GM23338 (cell line): ENCODE measurements at regions not wholly inside any gene's neighbourhood (a gene's known extent, or its start where the extent isn't known, plus 50 kb on each side); places are given as distances from the start of the nearest gene placed in this dataset.
A peak's percentile ranks its signal among the peaks of the same experiment; 100 is the strongest.

ENCODE experiments used
- ATAC-seq: fragments of 200-7000 bp; cut with Tn5 transposase; 3 replicates; pipeline ENCODE4 v1.9.1; 2020
- DNase-seq: peaks from one replicate; pipeline ENCODE4 v3.0.0-alpha.2; 2015; ENCODE audit warnings: low spot score
- H2AFZ ChIP-seq: fragments of 200-600 bp; sonication (generic); 2 replicates; pipeline ENCODE4 v1.8.0; 2016; ENCODE audit warnings: antibody characterized with exemption, mild to moderate bottlenecking, moderate library complexity
- H3F3A ChIP-seq: fragments of 200-600 bp; sonication (generic); replicated peaks from 2 replicates; pipeline ENCODE4 v1.8.0; 2017; ENCODE audit warnings: antibody characterized with exemption, mixed run types, low read depth
- H3K27ac ChIP-seq: fragments of 200-600 bp; sonication (generic); 2 replicates; pipeline ENCODE4 v1.6.1; 2016; ENCODE audit warnings: low read depth
- H3K27me3 ChIP-seq: fragments of 200-600 bp; sonication (generic); 2 replicates; pipeline ENCODE4 v1.8.0; 2016; ENCODE audit warnings: mild to moderate bottlenecking, mixed run types, moderate library complexity; ENCODE audit not compliant: insufficient read depth
- H3K36me3 ChIP-seq: fragments of 200-600 bp; sonication (generic); 2 replicates; pipeline ENCODE4 v1.8.0; 2016; ENCODE audit warnings: mild to moderate bottlenecking; ENCODE audit not compliant: insufficient read depth
- H3K4me1 ChIP-seq: fragments of 200-600 bp; sonication (generic); 2 replicates; pipeline ENCODE4 v1.8.0; 2016; ENCODE audit warnings: mild to moderate bottlenecking, moderate library complexity; ENCODE audit not compliant: insufficient read depth
- H3K4me2 ChIP-seq: fragments of 200-600 bp; sonication (generic); 2 replicates; pipeline ENCODE4 v1.7.1; 2017; ENCODE audit warnings: mixed run types
- H3K4me3 ChIP-seq: fragments of 200-600 bp; sonication (generic); 2 replicates; pipeline ENCODE4 v1.6.1; 2016; ENCODE audit warnings: mixed run types
- H3K79me2 ChIP-seq: fragments of 200-600 bp; sonication (generic); replicated peaks from 2 replicates; pipeline ENCODE4 v1.8.0; 2017; ENCODE audit warnings: mild to moderate bottlenecking; ENCODE audit not compliant: insufficient read depth
- H3K9me2 ChIP-seq: fragments of 200-600 bp; sonication (generic); 2 replicates; pipeline ENCODE4 v1.8.0; 2017; ENCODE audit not compliant: insufficient read depth
- H4K20me1 ChIP-seq: fragments of 200-600 bp; sonication (generic); replicated peaks from 2 replicates; pipeline ENCODE4 v1.8.0; 2017; ENCODE audit warnings: mild to moderate bottlenecking; ENCODE audit not compliant: insufficient read depth
- H3K27ac Mint-ChIP-seq: 2 replicates; pipeline ENCODE4 v1.8.0; 2020; ENCODE audit warnings: inconsistent platforms, mild to moderate bottlenecking, moderate library complexity, mixed read lengths
- H3K27me3 Mint-ChIP-seq: 3 replicates; pipeline ENCODE4 v1.8.0; 2022; ENCODE audit warnings: low read depth, mild to moderate bottlenecking, moderate library complexity, mixed read lengths, inconsistent platforms; ENCODE audit not compliant: insufficient read depth, poor library complexity
- H3K36me3 Mint-ChIP-seq: 3 replicates; pipeline ENCODE4 v1.8.0; 2021; ENCODE audit warnings: low read depth, mild to moderate bottlenecking, inconsistent platforms, moderate library complexity, mixed read lengths
- H3K4me1 Mint-ChIP-seq: 3 replicates; pipeline ENCODE4 v1.8.0; 2020; ENCODE audit warnings: mild to moderate bottlenecking, inconsistent platforms, mixed read lengths
- H3K4me3 Mint-ChIP-seq: 3 replicates; pipeline ENCODE4 v1.8.0; 2021; ENCODE audit warnings: moderate library complexity, mild to moderate bottlenecking, inconsistent platforms, mixed read lengths
- H3K9me3 Mint-ChIP-seq: 3 replicates; pipeline ENCODE4 v1.8.0; 2020; ENCODE audit warnings: moderate library complexity, mild to moderate bottlenecking, inconsistent platforms, mixed read lengths
- CREB1 ChIP-seq: fragments of 250-450 bp; sonication (Bioruptor Pico); IDR thresholded peaks from 2 replicates; pipeline ENCODE4 v1.5.0; 2020; ENCODE audit warnings: low read depth, mild to moderate bottlenecking, moderate library complexity
- EZH2 ChIP-seq: fragments of 200-600 bp; sonication (generic); IDR thresholded peaks from one replicate; pipeline ENCODE4 v1.8.0; 2017; ENCODE audit warnings: antibody characterized with exemption, mild to moderate bottlenecking, low read depth; ENCODE audit not compliant: unreplicated experiment
- EZH2phosphoT487 ChIP-seq: fragments of 200-600 bp; sonication (generic); IDR thresholded peaks from one replicate; pipeline ENCODE4 v1.8.1; 2018; ENCODE audit warnings: antibody characterized with exemption; ENCODE audit not compliant: unreplicated experiment
- JUNB ChIP-seq: IDR thresholded peaks from one replicate; pipeline ENCODE4 v1.6.1; 2016; ENCODE audit warnings: antibody characterized with exemption; ENCODE audit not compliant: unreplicated experiment
- NANOG ChIP-seq: IDR thresholded peaks from 2 replicates; pipeline ENCODE4 v1.6.1; 2016; ENCODE audit warnings: antibody characterized with exemption, borderline replicate concordance
- POLR2AphosphoS5 ChIP-seq: IDR thresholded peaks from 2 replicates; pipeline ENCODE4 v1.6.1; 2016; ENCODE audit warnings: antibody characterized with exemption, low read depth
- STAT1 ChIP-seq: IDR thresholded peaks from one replicate; pipeline ENCODE4 v1.6.1; 2016; ENCODE audit warnings: antibody characterized with exemption; ENCODE audit not compliant: unreplicated experiment
- ZNF114 ChIP-seq: fragments of 250-450 bp; sonication (Bioruptor Pico); IDR thresholded peaks from 2 replicates; pipeline ENCODE4 v1.5.0; 2020; ENCODE audit warnings: mild to moderate bottlenecking, moderate library complexity
- ZNF331 ChIP-seq: fragments of 250-450 bp; sonication (Bioruptor Pico); IDR thresholded peaks from 2 replicates; pipeline ENCODE4 v1.5.0; 2020; ENCODE audit warnings: low read depth, mild to moderate bottlenecking, moderate library complexity
- TF ChIP-seq, protein P1 (sequence below): fragments of 250-450 bp; sonication (Bioruptor Pico); IDR thresholded peaks from 2 replicates; pipeline ENCODE4 v1.5.0; 2020; ENCODE audit warnings: mild to moderate bottlenecking, moderate library complexity
- TF ChIP-seq, protein P2 (sequence below): IDR thresholded peaks from 2 replicates; pipeline ENCODE4 v1.6.1; 2016; ENCODE audit warnings: antibody characterized with exemption
- TF ChIP-seq, protein P3 (sequence below), 2 experiments: fragments of 200-600 bp in 1 of 2; sonication (generic) in 1 of 2; conservative IDR thresholded peaks; 2 replicates each; pipeline versions ENCODE4 v1.5.1 to v1.6.1; 2016 to 2017; ENCODE audit warnings: antibody characterized with exemption in 2 of 2, low read depth in 2 of 2, mild to moderate bottlenecking in 2 of 2, moderate library complexity in 1 of 2
- TF ChIP-seq, protein P4 (sequence below): IDR thresholded peaks from one replicate; pipeline ENCODE4 v1.6.1; 2018; ENCODE audit warnings: antibody characterized with exemption; ENCODE audit not compliant: unreplicated experiment

DNA sequence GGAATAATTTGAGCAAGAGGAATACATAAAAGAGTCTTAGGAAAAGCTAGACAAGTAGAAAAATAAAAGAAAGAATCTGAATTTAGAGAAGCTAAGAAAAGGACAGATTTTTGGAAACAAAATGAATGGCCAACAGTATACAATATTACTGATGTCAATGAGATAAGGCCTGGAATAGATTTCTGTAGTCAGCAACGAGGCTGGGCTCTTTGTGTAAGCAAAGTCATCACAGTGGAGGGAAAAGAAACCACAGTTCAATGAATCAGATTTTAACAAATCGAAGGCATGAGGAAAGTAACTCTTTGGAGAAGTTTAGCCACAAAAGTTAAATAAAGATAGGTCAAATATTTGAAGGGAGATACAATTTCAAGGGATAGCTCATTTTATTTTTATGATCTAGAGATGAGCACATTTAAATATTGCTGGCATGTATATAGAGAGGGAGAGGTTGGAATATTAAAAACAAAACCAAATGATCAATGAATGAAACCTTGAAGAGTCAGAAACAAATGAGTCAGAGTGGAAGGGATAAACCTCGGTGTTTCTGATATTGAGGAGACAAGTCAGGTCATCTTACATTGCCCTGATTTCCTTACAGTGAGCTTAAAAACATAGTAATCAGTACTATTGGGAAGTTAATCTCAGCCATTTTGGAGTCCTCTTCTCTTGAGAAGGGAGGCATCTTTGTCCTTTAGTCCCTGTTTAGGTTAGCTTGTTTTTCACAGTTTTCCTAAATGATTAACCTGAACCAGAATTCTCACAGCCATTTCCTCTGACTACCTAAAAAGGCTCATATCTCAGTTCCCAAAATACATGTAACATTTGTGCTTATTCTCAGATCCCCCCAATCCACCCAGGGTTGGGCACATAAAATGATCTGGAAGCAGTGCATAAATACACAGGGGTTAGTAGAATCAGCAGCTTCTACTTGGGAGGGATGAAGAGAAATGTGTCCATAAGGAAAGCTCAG is 620.0 kb upstream of the B3GALT2 start:
- no peaks in the 10 kb centered on the region for H3K4me1 Mint-ChIP-seq

More for the DNA sequence above, 620.0 kb upstream of the B3GALT2 start:
- Histone ChIP-seq H4K20me1 (no peaks in the 10 kb centered on the region), H3F3A (no peaks in the 10 kb centered on the region), H3K27ac (no peak overlapping the region), H3K79me2 (no peaks in the 10 kb centered on the region), H3K4me2 (no peak overlapping the region), H3K36me3 (no peaks in the 10 kb centered on the region), H3K9me2 (0 out of 2 replicates have a peak, but pooled peaks cover 15% of the 10 kb centered on the region), H3K4me3 (no peak overlapping the region), H3K4me1 (no peaks in the 10 kb centered on the region), H3K27me3 (no peaks in the 10 kb centered on the region), H2AFZ (peak overlapping the region; percentile 32; the same call in 1 of the 2 replicates)
- ATAC-seq (no peak), DNase-seq (no peak)
- Mint-ChIP-seq H3K9me3 (peaks cover 2% of the 10 kb centered on the region; the same call in 1 of the 3 replicates), H3K4me3 (no peak overlapping the region), H3K27me3 (peaks cover 2% of the 10 kb centered on the region), H3K36me3 (no peaks in the 10 kb centered on the region), H3K27ac (no peak overlapping the region)
- TF ChIP-seq POLR2AphosphoS5 (no peak), ZNF331 (no peak), CREB1 (CRISPR knock-in tag) (no peak), EZH2phosphoT487 (no peak), EZH2 (no peak), ZNF114 (no peak), NANOG (no peak), STAT1 (no peak), JUNB (no peak)
- TF ChIP-seq, protein P1, sequence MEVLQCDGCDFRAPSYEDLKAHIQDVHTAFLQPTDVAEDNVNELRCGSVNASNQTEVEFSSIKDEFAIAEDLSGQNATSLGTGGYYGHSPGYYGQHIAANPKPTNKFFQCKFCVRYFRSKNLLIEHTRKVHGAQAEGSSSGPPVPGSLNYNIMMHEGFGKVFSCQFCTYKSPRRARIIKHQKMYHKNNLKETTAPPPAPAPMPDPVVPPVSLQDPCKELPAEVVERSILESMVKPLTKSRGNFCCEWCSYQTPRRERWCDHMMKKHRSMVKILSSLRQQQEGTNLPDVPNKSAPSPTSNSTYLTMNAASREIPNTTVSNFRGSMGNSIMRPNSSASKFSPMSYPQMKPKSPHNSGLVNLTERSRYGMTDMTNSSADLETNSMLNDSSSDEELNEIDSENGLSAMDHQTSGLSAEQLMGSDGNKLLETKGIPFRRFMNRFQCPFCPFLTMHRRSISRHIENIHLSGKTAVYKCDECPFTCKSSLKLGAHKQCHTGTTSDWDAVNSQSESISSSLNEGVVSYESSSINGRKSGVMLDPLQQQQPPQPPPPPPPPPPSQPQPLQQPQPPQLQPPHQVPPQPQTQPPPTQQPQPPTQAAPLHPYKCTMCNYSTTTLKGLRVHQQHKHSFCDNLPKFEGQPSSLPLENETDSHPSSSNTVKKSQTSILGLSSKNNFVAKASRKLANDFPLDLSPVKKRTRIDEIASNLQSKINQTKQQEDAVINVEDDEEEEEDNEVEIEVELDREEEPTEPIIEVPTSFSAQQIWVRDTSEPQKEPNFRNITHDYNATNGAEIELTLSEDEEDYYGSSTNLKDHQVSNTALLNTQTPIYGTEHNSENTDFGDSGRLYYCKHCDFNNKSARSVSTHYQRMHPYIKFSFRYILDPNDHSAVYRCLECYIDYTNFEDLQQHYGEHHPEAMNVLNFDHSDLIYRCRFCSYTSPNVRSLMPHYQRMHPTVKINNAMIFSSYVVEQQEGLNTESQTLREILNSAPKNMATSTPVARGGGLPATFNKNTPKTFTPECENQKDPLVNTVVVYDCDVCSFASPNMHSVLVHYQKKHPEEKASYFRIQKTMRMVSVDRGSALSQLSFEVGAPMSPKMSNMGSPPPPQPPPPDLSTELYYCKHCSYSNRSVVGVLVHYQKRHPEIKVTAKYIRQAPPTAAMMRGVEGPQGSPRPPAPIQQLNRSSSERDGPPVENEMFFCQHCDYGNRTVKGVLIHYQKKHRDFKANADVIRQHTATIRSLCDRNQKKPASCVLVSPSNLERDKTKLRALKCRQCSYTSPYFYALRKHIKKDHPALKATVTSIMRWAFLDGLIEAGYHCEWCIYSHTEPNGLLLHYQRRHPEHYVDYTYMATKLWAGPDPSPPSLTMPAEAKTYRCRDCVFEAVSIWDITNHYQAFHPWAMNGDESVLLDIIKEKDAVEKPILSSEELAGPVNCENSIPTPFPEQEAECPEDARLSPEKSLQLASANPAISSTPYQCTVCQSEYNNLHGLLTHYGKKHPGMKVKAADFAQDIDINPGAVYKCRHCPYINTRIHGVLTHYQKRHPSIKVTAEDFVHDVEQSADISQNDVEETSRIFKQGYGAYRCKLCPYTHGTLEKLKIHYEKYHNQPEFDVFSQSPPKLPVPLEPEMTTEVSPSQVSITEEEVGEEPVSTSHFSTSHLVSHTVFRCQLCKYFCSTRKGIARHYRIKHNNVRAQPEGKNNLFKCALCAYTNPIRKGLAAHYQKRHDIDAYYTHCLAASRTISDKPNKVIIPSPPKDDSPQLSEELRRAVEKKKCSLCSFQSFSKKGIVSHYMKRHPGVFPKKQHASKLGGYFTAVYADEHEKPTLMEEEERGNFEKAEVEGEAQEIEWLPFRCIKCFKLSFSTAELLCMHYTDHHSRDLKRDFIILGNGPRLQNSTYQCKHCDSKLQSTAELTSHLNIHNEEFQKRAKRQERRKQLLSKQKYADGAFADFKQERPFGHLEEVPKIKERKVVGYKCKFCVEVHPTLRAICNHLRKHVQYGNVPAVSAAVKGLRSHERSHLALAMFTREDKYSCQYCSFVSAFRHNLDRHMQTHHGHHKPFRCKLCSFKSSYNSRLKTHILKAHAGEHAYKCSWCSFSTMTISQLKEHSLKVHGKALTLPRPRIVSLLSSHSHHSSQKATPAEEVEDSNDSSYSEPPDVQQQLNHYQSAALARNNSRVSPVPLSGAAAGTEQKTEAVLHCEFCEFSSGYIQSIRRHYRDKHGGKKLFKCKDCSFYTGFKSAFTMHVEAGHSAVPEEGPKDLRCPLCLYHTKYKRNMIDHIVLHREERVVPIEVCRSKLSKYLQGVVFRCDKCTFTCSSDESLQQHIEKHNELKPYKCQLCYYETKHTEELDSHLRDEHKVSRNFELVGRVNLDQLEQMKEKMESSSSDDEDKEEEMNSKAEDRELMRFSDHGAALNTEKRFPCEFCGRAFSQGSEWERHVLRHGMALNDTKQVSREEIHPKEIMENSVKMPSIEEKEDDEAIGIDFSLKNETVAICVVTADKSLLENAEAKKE (CRISPR knock-in tag) = no peak
- TF ChIP-seq, protein P2, sequence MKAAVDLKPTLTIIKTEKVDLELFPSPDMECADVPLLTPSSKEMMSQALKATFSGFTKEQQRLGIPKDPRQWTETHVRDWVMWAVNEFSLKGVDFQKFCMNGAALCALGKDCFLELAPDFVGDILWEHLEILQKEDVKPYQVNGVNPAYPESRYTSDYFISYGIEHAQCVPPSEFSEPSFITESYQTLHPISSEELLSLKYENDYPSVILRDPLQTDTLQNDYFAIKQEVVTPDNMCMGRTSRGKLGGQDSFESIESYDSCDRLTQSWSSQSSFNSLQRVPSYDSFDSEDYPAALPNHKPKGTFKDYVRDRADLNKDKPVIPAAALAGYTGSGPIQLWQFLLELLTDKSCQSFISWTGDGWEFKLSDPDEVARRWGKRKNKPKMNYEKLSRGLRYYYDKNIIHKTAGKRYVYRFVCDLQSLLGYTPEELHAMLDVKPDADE = no peak
- TF ChIP-seq, protein P3, sequence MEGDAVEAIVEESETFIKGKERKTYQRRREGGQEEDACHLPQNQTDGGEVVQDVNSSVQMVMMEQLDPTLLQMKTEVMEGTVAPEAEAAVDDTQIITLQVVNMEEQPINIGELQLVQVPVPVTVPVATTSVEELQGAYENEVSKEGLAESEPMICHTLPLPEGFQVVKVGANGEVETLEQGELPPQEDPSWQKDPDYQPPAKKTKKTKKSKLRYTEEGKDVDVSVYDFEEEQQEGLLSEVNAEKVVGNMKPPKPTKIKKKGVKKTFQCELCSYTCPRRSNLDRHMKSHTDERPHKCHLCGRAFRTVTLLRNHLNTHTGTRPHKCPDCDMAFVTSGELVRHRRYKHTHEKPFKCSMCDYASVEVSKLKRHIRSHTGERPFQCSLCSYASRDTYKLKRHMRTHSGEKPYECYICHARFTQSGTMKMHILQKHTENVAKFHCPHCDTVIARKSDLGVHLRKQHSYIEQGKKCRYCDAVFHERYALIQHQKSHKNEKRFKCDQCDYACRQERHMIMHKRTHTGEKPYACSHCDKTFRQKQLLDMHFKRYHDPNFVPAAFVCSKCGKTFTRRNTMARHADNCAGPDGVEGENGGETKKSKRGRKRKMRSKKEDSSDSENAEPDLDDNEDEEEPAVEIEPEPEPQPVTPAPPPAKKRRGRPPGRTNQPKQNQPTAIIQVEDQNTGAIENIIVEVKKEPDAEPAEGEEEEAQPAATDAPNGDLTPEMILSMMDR (conservative IDR thresholded peaks at IDR 0.05; ENCODE audit: low read depth in 2 of 2) = no peak
- TF ChIP-seq, protein P4, sequence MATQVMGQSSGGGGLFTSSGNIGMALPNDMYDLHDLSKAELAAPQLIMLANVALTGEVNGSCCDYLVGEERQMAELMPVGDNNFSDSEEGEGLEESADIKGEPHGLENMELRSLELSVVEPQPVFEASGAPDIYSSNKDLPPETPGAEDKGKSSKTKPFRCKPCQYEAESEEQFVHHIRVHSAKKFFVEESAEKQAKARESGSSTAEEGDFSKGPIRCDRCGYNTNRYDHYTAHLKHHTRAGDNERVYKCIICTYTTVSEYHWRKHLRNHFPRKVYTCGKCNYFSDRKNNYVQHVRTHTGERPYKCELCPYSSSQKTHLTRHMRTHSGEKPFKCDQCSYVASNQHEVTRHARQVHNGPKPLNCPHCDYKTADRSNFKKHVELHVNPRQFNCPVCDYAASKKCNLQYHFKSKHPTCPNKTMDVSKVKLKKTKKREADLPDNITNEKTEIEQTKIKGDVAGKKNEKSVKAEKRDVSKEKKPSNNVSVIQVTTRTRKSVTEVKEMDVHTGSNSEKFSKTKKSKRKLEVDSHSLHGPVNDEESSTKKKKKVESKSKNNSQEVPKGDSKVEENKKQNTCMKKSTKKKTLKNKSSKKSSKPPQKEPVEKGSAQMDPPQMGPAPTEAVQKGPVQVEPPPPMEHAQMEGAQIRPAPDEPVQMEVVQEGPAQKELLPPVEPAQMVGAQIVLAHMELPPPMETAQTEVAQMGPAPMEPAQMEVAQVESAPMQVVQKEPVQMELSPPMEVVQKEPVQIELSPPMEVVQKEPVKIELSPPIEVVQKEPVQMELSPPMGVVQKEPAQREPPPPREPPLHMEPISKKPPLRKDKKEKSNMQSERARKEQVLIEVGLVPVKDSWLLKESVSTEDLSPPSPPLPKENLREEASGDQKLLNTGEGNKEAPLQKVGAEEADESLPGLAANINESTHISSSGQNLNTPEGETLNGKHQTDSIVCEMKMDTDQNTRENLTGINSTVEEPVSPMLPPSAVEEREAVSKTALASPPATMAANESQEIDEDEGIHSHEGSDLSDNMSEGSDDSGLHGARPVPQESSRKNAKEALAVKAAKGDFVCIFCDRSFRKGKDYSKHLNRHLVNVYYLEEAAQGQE = no peak
